HG03521 (cell line): ENCODE measurements at regions not wholly inside any gene's neighbourhood (a gene's known extent, or its start where the extent isn't known, plus 50 kb on each side); places are given as distances from the start of the nearest gene placed in this dataset.

Experiments
- ATAC-seq: cut with Tn5 transposase; IDR thresholded peaks from one replicate; pipeline ENCODE4 v1.9.1; 2021; ENCODE audit warnings: mild to moderate bottlenecking, moderate library complexity; ENCODE audit not compliant: unreplicated experiment

GRCh38 chr2:234341306-234341985, 155.4 kb downstream of the ARL4C start:
- no peak for ATAC-seq

GRCh38 chr2:234339501-234339900, 157.4 kb downstream of the ARL4C start:
- ATAC-seq: no peak

GRCh38 chr2:234339011-234339410, 157.9 kb downstream of the ARL4C start:
- ATAC-seq: no peak

GRCh38 chr2:234335661-234336228, 161.1 kb downstream of the ARL4C start:
- no peak for ATAC-seq

- no peak for ATAC-seq
Observed at GRCh38 chr2:234334756-234335155, 162.1 kb downstream of the ARL4C start.

GRCh38 chr2:234334151-234334550, 162.7 kb downstream of the ARL4C start:
- no peak for ATAC-seq

GRCh38 chr2:234333168-234334130, 163.4 kb downstream of the ARL4C start:
- ATAC-seq: no peak

- no peak for ATAC-seq
Observed at GRCh38 chr2:234331966-234332365, 164.9 kb downstream of the ARL4C start.

- no peak for ATAC-seq
Observed at GRCh38 chr2:234331566-234331965, 165.3 kb downstream of the ARL4C start.

- no peak for ATAC-seq
Observed at GRCh38 chr2:234330902-234331301, 166.0 kb downstream of the ARL4C start.

GRCh38 chr2:234329202-234329960, 167.5 kb downstream of the ARL4C start:
- ATAC-seq: no peak

GRCh38 chr2:234328444-234328990, 168.4 kb downstream of the ARL4C start:
- no peak for ATAC-seq

GRCh38 chr2:234326694-234327093, 170.2 kb downstream of the ARL4C start:
- no peak for ATAC-seq

- ATAC-seq: no peak
Observed at GRCh38 chr2:234324116-234324515, 172.8 kb downstream of the ARL4C start.

- ATAC-seq: no peak
Observed at GRCh38 chr2:234322766-234323465, 174.0 kb downstream of the ARL4C start.

- ATAC-seq: no peak
Observed at GRCh38 chr2:234320066-234320465, 176.8 kb downstream of the ARL4C start.

GRCh38 chr2:234318361-234318760, 178.5 kb downstream of the ARL4C start:
- ATAC-seq: no peak

GRCh38 chr2:234313558-234313957, 183.3 kb downstream of the ARL4C start:
- ATAC-seq: no peak

- ATAC-seq: no peak
Observed at GRCh38 chr2:234310166-234310565, 186.7 kb downstream of the ARL4C start.

GRCh38 chr2:234309431-234309830, 187.4 kb downstream of the ARL4C start:
- no peak for ATAC-seq
